Keratinocyte (primary cell): ENCODE measurements at regions not wholly inside any gene's neighbourhood (a gene's known extent, or its start where the extent isn't known, plus 50 kb on each side); places are given as distances from the start of the nearest gene placed in this dataset.

ENCODE experiments used
- DNase-seq: peaks from one replicate; pipeline ENCODE4 v3.0.0-alpha.2; 2011; ENCODE audit warnings: low read depth, missing footprints, low spot score
- FAIRE-seq: peaks from 2 replicates; lab custom pipeline; 2011; peaks lifted over from hg19 to GRCh38; lab: Jason Lieb, UNC
- H2AFZ ChIP-seq: 2 replicates; pipeline ENCODE4 v1.6.0; 2012; ENCODE audit warnings: low read length, control low read depth, inconsistent platforms; ENCODE audit not compliant: control insufficient read depth
- H3K27ac ChIP-seq: 2 replicates; pipeline ENCODE4 v1.5.1; 2011; ENCODE audit warnings: low read length; ENCODE audit not compliant: control insufficient read depth, insufficient read depth
- H3K27me3 ChIP-seq: 3 replicates; pipeline ENCODE4 v1.6.0; 2011; ENCODE audit warnings: low read length; ENCODE audit not compliant: control insufficient read depth, insufficient read depth; ENCODE audit errors: extremely low read depth
- H3K36me3 ChIP-seq, 2 experiments: 2 replicates in 1 of 2; 3 replicates in 1 of 2; pipeline ENCODE4 v1.5.1; 2011; ENCODE audit warnings: low read length in 2 of 2, mild to moderate bottlenecking in 1 of 2; ENCODE audit not compliant: control insufficient read depth in 2 of 2, insufficient read depth in 2 of 2; ENCODE audit errors: extremely low read depth in 1 of 2
- H3K4me1 ChIP-seq: 3 replicates; pipeline ENCODE4 v1.5.1; 2011; ENCODE audit warnings: low read length; ENCODE audit not compliant: control insufficient read depth, insufficient read depth; ENCODE audit errors: extremely low read depth
- H3K4me2 ChIP-seq: 3 replicates; pipeline ENCODE4 v1.6.0; 2011; ENCODE audit warnings: low read depth, low read length; ENCODE audit not compliant: control insufficient read depth, insufficient read depth; ENCODE audit errors: extremely low read depth
- H3K4me3 ChIP-seq, 3 experiments: fragments of 200-600 bp in 1 of 3; sonication (generic) in 1 of 3; 2 replicates in 2 of 3; 3 replicates in 1 of 3; pipeline ENCODE4 v1.5.1; 2011 to 2016; ENCODE audit warnings: low read length in 3 of 3, mild to moderate bottlenecking in 3 of 3, control low read depth in 2 of 3, inconsistent platforms in 1 of 3, low read depth in 1 of 3, mixed read lengths in 1 of 3, mixed run types in 1 of 3, moderate library complexity in 1 of 3; ENCODE audit not compliant: control insufficient read depth in 2 of 3, insufficient read depth in 2 of 3; ENCODE audit errors: extremely low read depth in 1 of 3
- H3K79me2 ChIP-seq: 2 replicates; pipeline ENCODE4 v1.6.0; 2012; ENCODE audit warnings: low read length; ENCODE audit not compliant: control insufficient read depth, insufficient read depth
- H3K9ac ChIP-seq: 3 replicates; pipeline ENCODE4 v1.6.0; 2011; ENCODE audit warnings: low read length; ENCODE audit not compliant: control insufficient read depth, insufficient read depth; ENCODE audit errors: extremely low read depth
- H3K9me1 ChIP-seq: 3 replicates; pipeline ENCODE4 v1.6.0; 2011; ENCODE audit warnings: low read length; ENCODE audit not compliant: control insufficient read depth, insufficient read depth; ENCODE audit errors: extremely low read depth
- H3K9me3 ChIP-seq: 2 replicates; pipeline ENCODE4 v1.5.1; 2012; ENCODE audit warnings: low read depth, low read length; ENCODE audit not compliant: control insufficient read depth
- H4K20me1 ChIP-seq: 3 replicates; pipeline ENCODE4 v1.6.0; 2011; ENCODE audit warnings: low read length; ENCODE audit not compliant: control insufficient read depth, insufficient read depth; ENCODE audit errors: extremely low read depth
- CTCF ChIP-seq, 3 experiments: IDR thresholded peaks in 1 of 3; conservative IDR thresholded peaks in 1 of 3; optimal IDR thresholded peaks in 1 of 3; 2 replicates in 2 of 3; 3 replicates in 1 of 3; pipeline versions ENCODE3 to v1.5.1; 2011; ENCODE audit warnings: low read length in 3 of 3, mild to moderate bottlenecking in 3 of 3, moderate library complexity in 2 of 3, control low read depth in 1 of 3, inconsistent platforms in 1 of 3; ENCODE audit not compliant: insufficient read depth in 2 of 3; ENCODE audit errors: extremely low read depth in 1 of 3
- EZH2 ChIP-seq: IDR thresholded peaks from one replicate; pipeline ENCODE4 v1.6.1; 2012; ENCODE audit warnings: inconsistent platforms, mild to moderate bottlenecking, low read length, moderate library complexity
- dilution Hi-C: fragments of 300-500 bp; cut with MboI; formaldehyde crosslinking; loops from one replicate; pipeline ENCODE4 v1.7.0; 2020; ENCODE audit warnings: low sequenced_read_pairs; ENCODE audit not compliant: extremely low pct_ligation_motif_present

DNA sequence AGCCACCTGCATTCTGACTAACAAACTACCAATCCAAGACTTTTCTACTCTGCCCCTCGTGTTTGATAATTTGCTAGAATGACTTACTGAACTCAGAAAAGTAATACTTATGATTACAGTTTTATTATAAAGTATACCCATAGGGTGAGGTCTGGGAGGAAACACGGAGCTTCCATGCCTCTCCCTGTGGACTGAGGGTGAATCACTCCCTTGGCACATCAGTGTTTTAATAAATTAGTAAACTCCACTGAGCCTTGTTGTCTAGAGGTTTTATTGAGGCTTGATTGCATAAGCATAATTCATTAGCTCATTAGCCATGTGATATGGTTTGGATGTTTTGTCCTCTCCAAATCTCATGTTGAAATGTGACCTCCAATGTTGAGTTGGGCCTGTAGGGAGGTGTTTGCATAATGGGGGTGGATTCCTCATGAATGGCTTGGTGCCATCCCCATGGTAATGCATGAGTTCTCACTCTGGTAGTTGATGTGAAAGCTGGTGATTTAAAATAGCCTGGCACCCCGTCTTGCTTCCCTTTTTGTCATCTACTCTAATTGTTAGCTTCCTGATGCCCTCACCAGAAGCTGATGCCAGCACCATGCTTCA is 233.6 kb upstream of the TRPC7 start:
- Histone ChIP-seq H3K4me3 (no peak overlapping the region), H3K36me3 (no peaks in the 10 kb centered on the region), H3K27me3 (no peaks in the 10 kb centered on the region), H3K9me1 (no peaks in the 10 kb centered on the region), H3K27ac (no peak overlapping the region), H3K9me3 (peaks cover 8% of the 10 kb centered on the region), H3K4me1 (peaks cover 5% of the 10 kb centered on the region), H2AFZ (no peak overlapping the region), H4K20me1 (no peaks in the 10 kb centered on the region), H3K79me2 (no peaks in the 10 kb centered on the region), H3K4me2 (no peak overlapping the region), H3K9ac (no peak overlapping the region)
- DNase-seq (no peak), FAIRE-seq (no peak)
- TF ChIP-seq CTCF (optimal IDR thresholded peaks at IDR 0.05 in 1 of 3, IDR thresholded peaks at IDR 0.05 in 1 of 3, conservative IDR thresholded peaks at IDR 0.05 in 1 of 3; ENCODE audit: extremely low read depth in 1 of 3, insufficient read depth in 2 of 3, low read length in 3 of 3): no peak
- TF ChIP-seq EZH2: no peak
- dilution Hi-C loops: no loop called here

- dilution Hi-C loops: no loop called here
- no peaks in the 10 kb centered on the region for H4K20me1 ChIP-seq
- no peak overlapping the region for H2AFZ ChIP-seq
- no peaks in the 10 kb centered on the region for H3K9me3 ChIP-seq
- TF ChIP-seq CTCF (optimal IDR thresholded peaks at IDR 0.05 in 1 of 3, IDR thresholded peaks at IDR 0.05 in 1 of 3, conservative IDR thresholded peaks at IDR 0.05 in 1 of 3; ENCODE audit: extremely low read depth in 1 of 3, insufficient read depth in 2 of 3, low read length in 3 of 3) (no peak), EZH2 (no peak)
- H3K4me1 ChIP-seq: peaks cover 5% of the 10 kb centered on the region
- H3K36me3 ChIP-seq: no peaks in the 10 kb centered on the region
- H3K27ac ChIP-seq: no peak overlapping the region
- no peak overlapping the region for H3K4me3 ChIP-seq
- no peaks in the 10 kb centered on the region for H3K27me3 ChIP-seq
- FAIRE-seq: peak; percentile 65
- H3K9ac ChIP-seq: no peak overlapping the region
- H3K9me1 ChIP-seq: no peaks in the 10 kb centered on the region
- H3K79me2 ChIP-seq: no peaks in the 10 kb centered on the region
- peak; percentile 15 for DNase-seq
- no peak overlapping the region for H3K4me2 ChIP-seq
Observed at GRCh38 chr5:136594416-136594815, 229.1 kb upstream of the TRPC7 start.
